ENCODE measurements at regions not wholly inside any gene's neighbourhood (a gene's known extent, or its start where the extent isn't known, plus 50 kb on each side); places are given as distances from the start of the nearest gene placed in this dataset.

GRCh38 chr12:58099476-58099875 lies 158.1 kb downstream of the ATP23 start:
- TF ChIP-seq CTCF (IDR thresholded peaks at IDR 0.05; ENCODE audit: low read depth, low read length, poor library complexity, severe bottlenecking) (no peak), EZH2phosphoT487 (IDR thresholded peaks at IDR 0.05; ENCODE audit: borderline replicate concordance, low read length) (no peak)

All from DOHH2 (cell line).